GM06990 (cell line): ENCODE measurements at regions not wholly inside any gene's neighbourhood (a gene's known extent, or its start where the extent isn't known, plus 50 kb on each side); places are given as distances from the start of the nearest gene placed in this dataset.
"Not testable (repeated sequence)": the region's sequence is repeated elsewhere in the genome, so short reads cannot be mapped to it uniquely, and the experiment has no call there.

ENCODE experiments used
- DNase-seq: peaks from one replicate; pipeline ENCODE4 v3.0.0-alpha.2; 2011; ENCODE audit not compliant: insufficient read length; ENCODE audit errors: extremely low read depth
- H3K27me3 ChIP-seq: replicated peaks from 2 replicates; pipeline ENCODE4 v1.6.0; 2011; ENCODE audit warnings: low read length; ENCODE audit not compliant: control insufficient read depth, insufficient read depth
- H3K36me3 ChIP-seq: 2 replicates; pipeline ENCODE4 v1.5.1; 2011; ENCODE audit warnings: low read length; ENCODE audit not compliant: control insufficient read depth, insufficient read depth
- H3K4me3 ChIP-seq: replicated peaks from 2 replicates; pipeline ENCODE4 v1.5.1; 2011; ENCODE audit warnings: low read depth, mild to moderate bottlenecking, control low read depth, low read length
- CTCF ChIP-seq: IDR thresholded peaks from 2 replicates; pipeline ENCODE4 v1.5.1; 2011; ENCODE audit warnings: low read length, control low read depth, mild to moderate bottlenecking, inconsistent platforms; ENCODE audit not compliant: insufficient read depth, poor library complexity, severe bottlenecking

- TF ChIP-seq CTCF: no peak
- no peak for DNase-seq
- Histone ChIP-seq H3K27me3 (no peaks in the 10 kb centered on the region), H3K36me3 (no peaks in the 10 kb centered on the region), H3K4me3 (no peak overlapping the region)
These were observed 105.4 kb upstream of the ZNF98 start for GRCh38 chr19:22527554-22527953.

GRCh38 chr19:22526661-22527272, 104.6 kb upstream of the ZNF98 start:
- TF ChIP-seq CTCF: no peak
- Histone ChIP-seq H3K27me3 (no peaks in the 10 kb centered on the region), H3K36me3 (no peaks in the 10 kb centered on the region), H3K4me3 (no peak overlapping the region)
- no peak for DNase-seq

GRCh38 chr19:22523940-22524339, 101.8 kb upstream of the ZNF98 start:
- no peaks in the 10 kb centered on the region for H3K27me3 ChIP-seq
- no peak for DNase-seq
- H3K36me3 ChIP-seq: no peaks in the 10 kb centered on the region
- H3K4me3 ChIP-seq: no peak overlapping the region
- TF ChIP-seq CTCF: no peak

GRCh38 chr19:22519562-22519961, 97.4 kb upstream of the ZNF98 start:
- not testable (repeated sequence) for H3K4me3 ChIP-seq, H3K27me3 ChIP-seq, H3K36me3 ChIP-seq, DNase-seq

GRCh38 chr19:22519152-22519551, 97.0 kb upstream of the ZNF98 start:
- TF ChIP-seq CTCF: no peak
- H3K4me3 ChIP-seq: no peak overlapping the region

GRCh38 chr19:22517496-22518411, 95.6 kb upstream of the ZNF98 start:
- DNase-seq: no peak
- no peaks in the 10 kb centered on the region for H3K36me3 ChIP-seq
- no peak for TF ChIP-seq CTCF
- no peaks in the 10 kb centered on the region for H3K27me3 ChIP-seq
- H3K4me3 ChIP-seq: no peak overlapping the region

More at GRCh38 chr19:22519152-22519551, 97.0 kb upstream of the ZNF98 start:
- Histone ChIP-seq H3K27me3 (no peaks in the 10 kb centered on the region), H3K36me3 (no peaks in the 10 kb centered on the region)
- no peak for DNase-seq
